HepG2 (cell line): ENCODE measurements at regions not wholly inside any gene's neighbourhood (a gene's known extent, or its start where the extent isn't known, plus 50 kb on each side); places are given as distances from the start of the nearest gene placed in this dataset.

Experiments
- ATAC-seq: fragments of 200-7000 bp; cut with Tn5 transposase; 3 replicates; pipeline ENCODE4 v1.9.1; 2020; ENCODE audit warnings: mild to moderate bottlenecking, moderate library complexity
- BruUV-seq: library from RNA; stranded (reverse); fragments of 400-500 nt; replicated peaks from 2 replicates; lab custom pipeline; 2021; lab: Mats Ljungman, UMichigan
- CTCF ChIA-PET: fragments of 300-600 bp; formaldehyde crosslinking; extraction: SDS; loops from one replicate; lab custom pipeline; 2021; ENCODE audit warnings: low total read pairs, inconsistent platforms, low intra/inter-chr PET ratio; lab: Yijun Ruan, JAX
- POLR2A ChIA-PET: fragments of 350-600 bp; sonication (Branson Sonifier 250); formaldehyde crosslinking; loops from one replicate; lab custom pipeline; 2020; ENCODE audit warnings: antibody characterized with exemption, inconsistent platforms; lab: Yijun Ruan, JAX
- DNase-seq: peaks from one replicate; pipeline ENCODE4 v3.0.0-alpha.2; 2015; ENCODE audit warnings: low spot score
- FAIRE-seq: peaks from 3 replicates; lab custom pipeline; 2011; peaks lifted over from hg19 to GRCh38; lab: Jason Lieb, UNC
- H2AFZ ChIP-seq: one replicate; pipeline ENCODE4 v1.6.1; 2011; ENCODE audit warnings: low read length, inconsistent platforms
- H3K27ac ChIP-seq: fragments of 300-600 bp; 3 replicates; pipeline ENCODE4 v1.8.0; 2011; ENCODE audit warnings: mixed run types, mild to moderate bottlenecking, mixed read lengths, low read length, inconsistent platforms; ENCODE audit not compliant: insufficient read depth; ENCODE audit errors: extremely low read length
- H3K27me3 ChIP-seq, 2 experiments: fragments of 200-600 bp in 1 of 2; 2 replicates in 1 of 2; 3 replicates in 1 of 2; pipeline versions ENCODE4 v1.6.0 to v1.8.0; 2011; ENCODE audit warnings: low read length in 2 of 2, mild to moderate bottlenecking in 2 of 2, moderate library complexity in 2 of 2, inconsistent platforms in 1 of 2; ENCODE audit not compliant: insufficient read depth in 2 of 2, control insufficient read depth in 1 of 2
- H3K36me3 ChIP-seq, 2 experiments: fragments of 200-600 bp in 1 of 2; replicated peaks in 1 of 2; 2 replicates in 1 of 2; 3 replicates in 1 of 2; pipeline versions ENCODE4 v1.5.1 to v1.8.0; 2011; ENCODE audit warnings: low read length in 2 of 2, inconsistent platforms in 1 of 2; ENCODE audit not compliant: insufficient read depth in 2 of 2, control insufficient read depth in 1 of 2
- H3K4me1 ChIP-seq: 2 replicates; pipeline ENCODE4 v1.5.1; 2012; ENCODE audit warnings: low read length, inconsistent platforms; ENCODE audit not compliant: insufficient read depth
- H3K4me2 ChIP-seq: 2 replicates; pipeline ENCODE4 v1.6.0; 2011; ENCODE audit warnings: low read depth, low read length, inconsistent platforms
- H3K4me3 ChIP-seq, 3 experiments: fragments of 200-600 bp in 1 of 3; sonication (generic), shearing (Covaris generic) in 1 of 3; replicated peaks in 1 of 3; 2 replicates each; pipeline ENCODE4 v1.5.1; 2011 to 2016; ENCODE audit warnings: low read length in 3 of 3, inconsistent platforms in 2 of 3, low read depth in 2 of 3, mild to moderate bottlenecking in 2 of 3, control low read depth in 1 of 3, mixed read lengths in 1 of 3; ENCODE audit not compliant: insufficient read depth in 1 of 3
- H3K79me2 ChIP-seq: one replicate; pipeline ENCODE4 v1.6.1; 2011; ENCODE audit warnings: low read length, inconsistent platforms; ENCODE audit not compliant: insufficient read depth
- H3K9ac ChIP-seq: 2 replicates; pipeline ENCODE4 v1.6.0; 2011; ENCODE audit warnings: mild to moderate bottlenecking, low read depth, low read length, inconsistent platforms; ENCODE audit not compliant: insufficient read depth
- H3K9me3 ChIP-seq: 2 replicates; pipeline ENCODE4 v1.5.1; 2012; ENCODE audit warnings: mild to moderate bottlenecking, low read length
- H4K20me1 ChIP-seq: 2 replicates; pipeline ENCODE4 v1.6.0; 2011; ENCODE audit warnings: inconsistent platforms, mild to moderate bottlenecking, low read length, moderate library complexity; ENCODE audit not compliant: insufficient read depth
- MATR3 ChIP-seq: sonication (generic); formaldehyde crosslinking; IDR thresholded peaks from 2 replicates; pipeline ENCODE4 v1.4.0; 2020; ENCODE audit warnings: missing genetic modification reagents
- POLR2A ChIP-seq, 2 experiments: IDR thresholded peaks; 2 replicates each; pipeline ENCODE4 v1.6.1; 2011; ENCODE audit warnings: low read depth in 2 of 2, low read length in 2 of 2, mild to moderate bottlenecking in 1 of 2, moderate library complexity in 1 of 2; ENCODE audit not compliant: insufficient read depth in 1 of 2
- RBFOX2 ChIP-seq: fragments of 200-400 bp; formaldehyde crosslinking; IDR thresholded peaks from 2 replicates; pipeline ENCODE4 v1.6.1; 2017; ENCODE audit warnings: low read depth, mild to moderate bottlenecking, low read length
- RELA ChIP-seq: sonication (generic); formaldehyde crosslinking; IDR thresholded peaks from 2 replicates; pipeline ENCODE4 v1.4.0; 2020; ENCODE audit warnings: missing genetic modification reagents
- SRY ChIP-seq: sonication (generic); formaldehyde crosslinking; IDR thresholded peaks from 2 replicates; pipeline ENCODE4 v1.8.0; 2022; ENCODE audit warnings: mild to moderate bottlenecking, missing genetic modification reagents
- ZNF230 ChIP-seq: sonication (generic); formaldehyde crosslinking; IDR thresholded peaks from 2 replicates; pipeline ENCODE4 v1.4.0; 2020; ENCODE audit warnings: mild to moderate bottlenecking, missing genetic modification reagents
- WGBS: methylation state at CpG from one replicate; pipeline ENCODE4 v1.1.6; 2017; ENCODE audit warnings: low lambda C conversion rate; 5-methylcytosine and 5-hydroxymethylcytosine counted together
- in situ Hi-C: cut with HindIII; loops from 2 replicates; pipeline ENCODE4 v1.10.0; 2017; ENCODE audit warnings: low pct_unique_long_range_greater_than_20kb; ENCODE audit not compliant: extremely low pct_ligation_motif_present
- intact Hi-C: fragments of 100-400 bp; cut with micrococcal nuclease; formaldehyde crosslinking; loops from one replicate; pipeline ENCODE4 v1.10.0; 2022; ENCODE audit not compliant: unreplicated experiment
- TF ChIP-seq, protein P1 (sequence below): fragments of 450-650 bp; IDR thresholded peaks from 2 replicates; pipeline ENCODE4 v1.6.1; 2017; ENCODE audit warnings: mild to moderate bottlenecking
- TF ChIP-seq, protein P2 (sequence below): IDR thresholded peaks from 2 replicates; pipeline ENCODE4 v1.6.1; 2018; ENCODE audit warnings: missing genetic modification reagents

DNA sequence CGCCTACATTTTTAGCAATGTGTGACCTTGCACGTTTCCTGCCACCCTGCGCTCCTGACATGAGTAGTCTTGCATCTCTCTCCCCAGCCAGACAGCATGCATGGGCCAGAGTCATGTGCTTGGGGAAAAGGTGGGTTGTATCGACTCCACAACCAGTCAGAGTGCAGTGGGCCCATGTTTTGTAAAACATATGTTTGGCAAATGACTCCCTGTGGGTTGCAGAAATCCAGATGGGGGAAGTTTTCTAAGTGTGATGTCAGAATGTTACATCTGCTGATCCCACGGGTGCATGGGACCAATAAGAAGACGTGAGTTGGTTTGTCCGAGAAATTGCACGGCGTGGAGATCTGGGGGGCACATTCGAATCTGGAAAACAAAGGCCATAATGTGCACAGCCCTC, 147.1 kb downstream of the FOXL1 start:
- Histone ChIP-seq H3K79me2 (no peaks in the 10 kb centered on the region), H2AFZ (no peak overlapping the region), H3K9me3 (no peaks in the 10 kb centered on the region), H3K4me1 (no peaks in the 10 kb centered on the region), H3K27ac (no peak overlapping the region), H3K36me3 (no peaks in the 10 kb centered on the region), H3K27me3 (peaks cover 2 to 80% of the 10 kb centered on the region in 2 experiments), H3K9ac (no peak overlapping the region), H3K4me3 (no peak overlapping the region), H3K4me2 (no peak overlapping the region), H4K20me1 (no peaks in the 10 kb centered on the region; the same call in 1 of the 2 replicates)
- intact Hi-C loops: no loop called here
- in situ Hi-C loops: no loop called here
- DNase-seq: no peak
- ChIA-PET CTCF (no interaction called here), POLR2A (no interaction called here)
- FAIRE-seq: no peak
- no peak for ATAC-seq
- BruUV-seq: no TSS peak
- TF ChIP-seq POLR2A (IDR thresholded peaks at IDR 0.05; ENCODE audit: insufficient read depth in 1 of 2, low read depth in 2 of 2, low read length in 2 of 2) (no peak), RBFOX2 (no peak), MATR3 (CRISPR knock-in tag) (no peak), ZNF230 (CRISPR knock-in tag) (no peak), SRY (CRISPR knock-in tag) (no peak), RELA (CRISPR knock-in tag) (no peak)
- TF ChIP-seq, protein P1, sequence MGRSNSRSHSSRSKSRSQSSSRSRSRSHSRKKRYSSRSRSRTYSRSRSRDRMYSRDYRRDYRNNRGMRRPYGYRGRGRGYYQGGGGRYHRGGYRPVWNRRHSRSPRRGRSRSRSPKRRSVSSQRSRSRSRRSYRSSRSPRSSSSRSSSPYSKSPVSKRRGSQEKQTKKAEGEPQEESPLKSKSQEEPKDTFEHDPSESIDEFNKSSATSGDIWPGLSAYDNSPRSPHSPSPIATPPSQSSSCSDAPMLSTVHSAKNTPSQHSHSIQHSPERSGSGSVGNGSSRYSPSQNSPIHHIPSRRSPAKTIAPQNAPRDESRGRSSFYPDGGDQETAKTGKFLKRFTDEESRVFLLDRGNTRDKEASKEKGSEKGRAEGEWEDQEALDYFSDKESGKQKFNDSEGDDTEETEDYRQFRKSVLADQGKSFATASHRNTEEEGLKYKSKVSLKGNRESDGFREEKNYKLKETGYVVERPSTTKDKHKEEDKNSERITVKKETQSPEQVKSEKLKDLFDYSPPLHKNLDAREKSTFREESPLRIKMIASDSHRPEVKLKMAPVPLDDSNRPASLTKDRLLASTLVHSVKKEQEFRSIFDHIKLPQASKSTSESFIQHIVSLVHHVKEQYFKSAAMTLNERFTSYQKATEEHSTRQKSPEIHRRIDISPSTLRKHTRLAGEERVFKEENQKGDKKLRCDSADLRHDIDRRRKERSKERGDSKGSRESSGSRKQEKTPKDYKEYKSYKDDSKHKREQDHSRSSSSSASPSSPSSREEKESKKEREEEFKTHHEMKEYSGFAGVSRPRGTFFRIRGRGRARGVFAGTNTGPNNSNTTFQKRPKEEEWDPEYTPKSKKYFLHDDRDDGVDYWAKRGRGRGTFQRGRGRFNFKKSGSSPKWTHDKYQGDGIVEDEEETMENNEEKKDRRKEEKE: no peak
- TF ChIP-seq, protein P2, sequence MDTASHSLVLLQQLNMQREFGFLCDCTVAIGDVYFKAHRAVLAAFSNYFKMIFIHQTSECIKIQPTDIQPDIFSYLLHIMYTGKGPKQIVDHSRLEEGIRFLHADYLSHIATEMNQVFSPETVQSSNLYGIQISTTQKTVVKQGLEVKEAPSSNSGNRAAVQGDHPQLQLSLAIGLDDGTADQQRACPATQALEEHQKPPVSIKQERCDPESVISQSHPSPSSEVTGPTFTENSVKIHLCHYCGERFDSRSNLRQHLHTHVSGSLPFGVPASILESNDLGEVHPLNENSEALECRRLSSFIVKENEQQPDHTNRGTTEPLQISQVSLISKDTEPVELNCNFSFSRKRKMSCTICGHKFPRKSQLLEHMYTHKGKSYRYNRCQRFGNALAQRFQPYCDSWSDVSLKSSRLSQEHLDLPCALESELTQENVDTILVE (CRISPR knock-in tag): no peak
- TF ChIP-seq, all 625 proteins: peak for 0
- WGBS: 8% methylated on average over 10 of the region's 10 CpGs
